B cell (primary cell): ENCODE measurements at regions not wholly inside any gene's neighbourhood (a gene's known extent, or its start where the extent isn't known, plus 50 kb on each side); places are given as distances from the start of the nearest gene placed in this dataset.

Experiments
- ATAC-seq: fragments of 200-7000 bp; cut with Tn5 transposase; one replicate; pipeline ENCODE4 v1.10.0; 2021; ENCODE audit warnings: low read depth, mild to moderate bottlenecking, moderate number of reproducible peaks, moderate library complexity
- CTCF ChIA-PET: fragments of 350-600 bp; sonication (Branson Sonifier 250); formaldehyde crosslinking; loops from one replicate; lab custom pipeline; 2021; ENCODE audit warnings: antibody characterized with exemption, inconsistent platforms; lab: Charles Lee
- POLR2A ChIA-PET: fragments of 350-600 bp; sonication (Branson Sonifier 250); formaldehyde crosslinking; loops from one replicate; lab custom pipeline; 2021; ENCODE audit warnings: antibody characterized with exemption; lab: Charles Lee
- DNase-seq: peaks from one replicate; pipeline ENCODE4 v3.0.0; 2013
- H2AFZ ChIP-seq: 2 replicates; pipeline ENCODE4 v1.6.1; 2012; ENCODE audit warnings: mild to moderate bottlenecking, low read depth, low read length; ENCODE audit not compliant: insufficient read depth, poor library complexity, severe bottlenecking
- H3K27ac ChIP-seq, 2 donors: 1 replicate in 1 of 2; 2 replicates in 1 of 2; pipeline ENCODE4 v1.5.1; 2012 to 2013; ENCODE audit warnings: low read length in 2 of 2, mild to moderate bottlenecking in 2 of 2, moderate library complexity in 1 of 2
- H3K27me3 ChIP-seq, 4 experiments: fragments of 200-600 bp in 1 of 4; sonication (generic) in 1 of 4; replicated peaks in 1 of 4; 1 replicate in 2 of 4; 2 replicates in 2 of 4; pipeline versions ENCODE4 v1.6.1 to v1.7.0; 2013 to 2016; ENCODE audit warnings: low read length in 3 of 4, mild to moderate bottlenecking in 2 of 4, mixed read lengths in 1 of 4, moderate library complexity in 1 of 4; ENCODE audit not compliant: insufficient read depth in 4 of 4, control insufficient read depth in 3 of 4; ENCODE audit errors: control extremely low read depth in 1 of 4
- H3K36me3 ChIP-seq, 2 experiments: replicated peaks in 1 of 2; 1 replicate in 1 of 2; 2 replicates in 1 of 2; pipeline versions ENCODE4 v1.6.1 to v1.7.1; 2013; ENCODE audit warnings: low read length in 1 of 2; ENCODE audit not compliant: insufficient read depth in 2 of 2, control insufficient read depth in 1 of 2; ENCODE audit errors: control extremely low read depth in 1 of 2, extremely low read depth in 1 of 2
- H3K4me1 ChIP-seq, 2 donors: fragments of 200-600 bp in 1 of 2; sonication (generic) in 1 of 2; 1 replicate in 1 of 2; 2 replicates in 1 of 2; pipeline versions ENCODE4 v1.5.1 to v1.6.1; 2013 to 2017; ENCODE audit warnings: low read length in 2 of 2; ENCODE audit not compliant: control insufficient read depth in 2 of 2, insufficient read depth in 2 of 2
- H3K4me2 ChIP-seq: replicated peaks from 2 replicates; pipeline ENCODE3; 2012; ENCODE audit warnings: mild to moderate bottlenecking, low read depth, low read length; ENCODE audit not compliant: poor library complexity, severe bottlenecking
- H3K4me3 ChIP-seq, 5 experiments: fragments of 200-600 bp in 1 of 5; sonication (generic) in 1 of 5; 1 replicate in 3 of 5; 2 replicates in 2 of 5; pipeline versions ENCODE4 v1.5.1 to v1.7.0; 2011 to 2016; ENCODE audit warnings: low read length in 4 of 5, mild to moderate bottlenecking in 4 of 5, low read depth in 2 of 5, control low read depth in 1 of 5, moderate library complexity in 1 of 5; ENCODE audit not compliant: insufficient read depth in 1 of 5; ENCODE audit errors: control extremely low read depth in 1 of 5, extremely low read depth in 1 of 5
- H3K79me2 ChIP-seq: fragments of 200-600 bp; sonication (generic); one replicate; pipeline ENCODE4 v1.6.0; 2016; ENCODE audit warnings: low read length; ENCODE audit not compliant: control insufficient read depth, insufficient read depth
- H3K9ac ChIP-seq: fragments of 200-600 bp; sonication (generic); 2 replicates; pipeline ENCODE4 v1.6.1; 2017; ENCODE audit warnings: mild to moderate bottlenecking, low read length, moderate library complexity
- H3K9me3 ChIP-seq, 3 donors: one replicate each; pipeline versions ENCODE4 v1.6.1 to v1.7.1; 2013; ENCODE audit warnings: low read length in 2 of 3; ENCODE audit not compliant: control insufficient read depth in 2 of 3, insufficient read depth in 1 of 3; ENCODE audit errors: control extremely low read depth in 1 of 3
- H4K20me1 ChIP-seq: 2 replicates; pipeline ENCODE4 v1.6.0; 2012; ENCODE audit warnings: mild to moderate bottlenecking, low read length; ENCODE audit not compliant: insufficient read depth, control insufficient read depth, poor library complexity, severe bottlenecking
- H3K27ac Mint-ChIP-seq: one replicate; pipeline ENCODE4 v1.8.0; 2021; ENCODE audit warnings: mixed read lengths
- H3K27me3 Mint-ChIP-seq: one replicate; pipeline ENCODE4 v1.8.0; 2021; ENCODE audit warnings: mixed read lengths
- H3K4me1 Mint-ChIP-seq: one replicate; pipeline ENCODE4 v1.8.0; 2021; ENCODE audit warnings: mixed read lengths
- H3K4me3 Mint-ChIP-seq: one replicate; pipeline ENCODE4 v1.8.0; 2021; ENCODE audit warnings: mixed read lengths
- H3K9me3 Mint-ChIP-seq: one replicate; pipeline ENCODE4 v1.8.0; 2022; ENCODE audit warnings: mixed read lengths; ENCODE audit not compliant: insufficient read depth
- CTCF ChIP-seq: fragments of 200-600 bp; IDR thresholded peaks from one replicate; pipeline ENCODE4 v1.8.0; 2022; ENCODE audit warnings: antibody characterized with exemption, mild to moderate bottlenecking
- EZH2 ChIP-seq: IDR thresholded peaks from 2 replicates; pipeline ENCODE4 v1.6.1; 2012; ENCODE audit warnings: borderline replicate concordance, low read depth, mild to moderate bottlenecking, moderate library complexity, low read length; ENCODE audit not compliant: insufficient read depth, poor library complexity, severe bottlenecking
- WGBS: methylation state at CpG from one replicate; pipeline ENCODE4 v1.1.5; 2013; ENCODE audit warnings: missing lambda C conversion rate; ENCODE audit not compliant: insufficient coverage; 5-methylcytosine and 5-hydroxymethylcytosine counted together
- intact Hi-C: fragments of 100-400 bp; cut with micrococcal nuclease; formaldehyde crosslinking; loops from one replicate; pipeline ENCODE4 v1.10.0; 2022

- no peaks in the 10 kb centered on the region for H3K36me3 ChIP-seq
- Mint-ChIP-seq H3K9me3 (peaks cover 7% of the 10 kb centered on the region), H3K4me1 (no peaks in the 10 kb centered on the region), H3K4me3 (no peak overlapping the region), H3K27ac (no peak overlapping the region), H3K27me3 (peaks cover 15% of the 10 kb centered on the region)
- TF ChIP-seq EZH2 (no peak), CTCF (no peak)
- H2AFZ ChIP-seq: no peak overlapping the region
- no peaks in the 10 kb centered on the region for H4K20me1 ChIP-seq
- intact Hi-C loops: no loop called here
- 90% methylated on average over 2 of the region's 10 CpGs for WGBS
- H3K9ac ChIP-seq: no peak overlapping the region
- no peak overlapping the region for H3K27ac ChIP-seq
- H3K27me3 ChIP-seq: no peaks in the 10 kb centered on the region
- no peaks in the 10 kb centered on the region for H3K4me1 ChIP-seq
- no peak overlapping the region for H3K4me3 ChIP-seq
- ChIA-PET POLR2A (no interaction called here), CTCF (no interaction called here)
- ATAC-seq (no peak), DNase-seq (no peak)
- H3K79me2 ChIP-seq: no peaks in the 10 kb centered on the region
- H3K9me3 ChIP-seq: peaks cover 0 to 7% (median 0%) of the 10 kb centered on the region in 3 donors
- H3K4me2 ChIP-seq: no peak overlapping the region
These were observed 58.8 kb upstream of the GFPT2 start for GRCh38 chr5:180411948-180412347.

- no peaks in the 10 kb centered on the region for H3K79me2 ChIP-seq
- peaks cover 0 to 7% (median 0%) of the 10 kb centered on the region in 3 donors for H3K9me3 ChIP-seq
- 82% methylated on average over 3 of the region's 4 CpGs for WGBS
- no peak for TF ChIP-seq CTCF
- H2AFZ ChIP-seq: no peak overlapping the region
- DNase-seq: no peak
- H3K4me3 ChIP-seq: no peak overlapping the region
- no peak overlapping the region for H3K4me3 Mint-ChIP-seq
- H3K4me2 ChIP-seq: no peak overlapping the region
- CTCF ChIA-PET: interaction anchor here (0.9 kb wide), 1 partner anchor 57 kb away, joined by 3 read pairs; no protein-coding TSS in a partner anchor
- H3K27ac ChIP-seq: no peak overlapping the region
- POLR2A ChIA-PET: no interaction called here
- no peaks in the 10 kb centered on the region for H3K4me1 Mint-ChIP-seq
- no peak overlapping the region for H3K27ac Mint-ChIP-seq
- no peaks in the 10 kb centered on the region for H3K36me3 ChIP-seq
- intact Hi-C loops: no loop called here
- ATAC-seq: no peak
- no peaks in the 10 kb centered on the region for H3K4me1 ChIP-seq
- no peaks in the 10 kb centered on the region for H4K20me1 ChIP-seq
- H3K27me3 Mint-ChIP-seq: peaks cover 11% of the 10 kb centered on the region
- H3K9me3 Mint-ChIP-seq: peaks cover 7% of the 10 kb centered on the region
- no peak overlapping the region for H3K9ac ChIP-seq
- no peaks in the 10 kb centered on the region for H3K27me3 ChIP-seq
These were observed 61.0 kb upstream of the GFPT2 start for GRCh38 chr5:180414176-180414575.
